ENCODE measurements at regions not wholly inside any gene's neighbourhood (a gene's known extent, or its start where the extent isn't known, plus 50 kb on each side); places are given as distances from the start of the nearest gene placed in this dataset.
"Not testable (repeated sequence)": the region's sequence is repeated elsewhere in the genome, so short reads cannot be mapped to it uniquely, and the experiment has no call there.

DNA sequence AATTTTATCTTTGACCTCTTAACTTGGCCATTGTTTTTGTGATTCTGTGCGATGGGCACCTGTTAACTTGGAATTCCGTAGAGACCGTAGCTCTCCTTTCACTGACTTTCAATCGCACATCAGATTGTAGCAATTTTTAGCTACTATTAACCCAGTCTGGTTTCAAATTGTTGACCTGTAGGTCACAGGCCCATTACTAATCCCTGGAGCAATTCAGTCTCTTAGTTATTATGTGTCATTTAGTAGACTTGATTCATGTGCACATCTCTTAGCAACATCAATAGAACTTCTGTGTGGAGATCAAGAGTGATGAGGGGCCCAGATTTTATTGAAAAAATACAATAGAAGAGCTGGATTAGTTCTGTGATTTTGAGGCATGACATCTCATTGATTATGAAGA lies 549.6 kb upstream of the SLC10A2 start:
- DNase-seq (ENCODE audit: extremely low spot score in 2 of 2), result no peak
- Histone ChIP-seq H3K27ac (no peak overlapping the region), H3K4me1 (no peaks in the 10 kb centered on the region), H3K36me3 (no peaks in the 10 kb centered on the region), H3K9me3 (no peaks in the 10 kb centered on the region), H3K27me3 (no peaks in the 10 kb centered on the region), H3K4me3 (no peak overlapping the region)
- TF ChIP-seq POLR2AphosphoS5 (IDR thresholded peaks at IDR 0.05; ENCODE audit: insufficient read depth in 1 of 2, low read depth in 1 of 2), result no peak
- no peak for TF ChIP-seq POLR2A (IDR thresholded peaks at IDR 0.05)
- no peak for TF ChIP-seq CTCF (IDR thresholded peaks at IDR 0.05)
- intact Hi-C loops (cut with DNase I), result no loop called here

GRCh38 chr13:103614761-103615160 lies 548.5 kb upstream of the SLC10A2 start:
- DNase-seq (ENCODE audit: extremely low spot score in 2 of 2), result no peak
- Histone ChIP-seq H3K9me3 (no peaks in the 10 kb centered on the region), H3K4me1 (no peaks in the 10 kb centered on the region), H3K27me3 (no peaks in the 10 kb centered on the region), H3K4me3 (no peak overlapping the region), H3K36me3 (no peaks in the 10 kb centered on the region), H3K27ac (no peak overlapping the region)
- TF ChIP-seq POLR2AphosphoS5 (IDR thresholded peaks at IDR 0.05; ENCODE audit: insufficient read depth in 1 of 2, low read depth in 1 of 2) (no peak), CTCF (IDR thresholded peaks at IDR 0.05) (no peak), POLR2A (IDR thresholded peaks at IDR 0.05) (no peak)
- intact Hi-C loops (cut with DNase I), result no loop called here

DNA sequence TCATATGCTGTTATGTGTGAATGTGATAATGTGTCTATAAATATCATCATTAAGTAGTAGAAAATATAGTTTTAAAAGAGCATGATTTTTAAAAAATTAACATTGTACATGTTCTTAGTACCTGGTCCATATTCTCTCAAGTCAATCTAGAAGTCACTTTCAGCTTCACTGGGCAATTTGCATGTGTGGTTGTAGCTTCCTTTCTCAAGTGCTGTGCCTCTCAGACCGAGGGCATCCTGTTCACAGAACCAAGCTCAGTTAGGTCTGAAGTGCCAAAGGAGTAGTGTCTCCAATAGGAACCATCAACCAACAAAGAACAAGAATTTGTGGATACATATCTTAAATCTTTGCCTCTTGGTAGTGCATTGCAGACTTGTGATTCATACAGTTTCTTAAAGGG lies 541.8 kb upstream of the SLC10A2 start:
- Histone ChIP-seq H3K27me3 (no peaks in the 10 kb centered on the region), H3K27ac (no peak overlapping the region), H3K4me3 (no peak overlapping the region), H3K36me3 (no peaks in the 10 kb centered on the region), H3K9me3 (no peaks in the 10 kb centered on the region), H3K4me1 (no peaks in the 10 kb centered on the region)
- no peak for DNase-seq (ENCODE audit: extremely low spot score in 2 of 2)
- intact Hi-C loops (cut with DNase I), result no loop called here
- TF ChIP-seq POLR2AphosphoS5 (IDR thresholded peaks at IDR 0.05; ENCODE audit: insufficient read depth in 1 of 2, low read depth in 1 of 2) (no peak), CTCF (IDR thresholded peaks at IDR 0.05) (no peak), POLR2A (IDR thresholded peaks at IDR 0.05) (no peak)

GRCh38 chr13:103605546-103606326 lies 539.5 kb upstream of the SLC10A2 start:
- TF ChIP-seq POLR2A (IDR thresholded peaks at IDR 0.05) (no peak), POLR2AphosphoS5 (IDR thresholded peaks at IDR 0.05; ENCODE audit: insufficient read depth in 1 of 2, low read depth in 1 of 2) (no peak), CTCF (IDR thresholded peaks at IDR 0.05) (no peak)
- no peaks in the 10 kb centered on the region for H3K27me3 ChIP-seq
- H3K36me3 ChIP-seq, result no peaks in the 10 kb centered on the region
- no peak overlapping the region for H3K27ac ChIP-seq
- intact Hi-C loops (cut with DNase I), result no loop called here
- no peak overlapping the region for H3K4me3 ChIP-seq
- no peak for DNase-seq (ENCODE audit: extremely low spot score in 2 of 2)
- H3K9me3 ChIP-seq, result no peaks in the 10 kb centered on the region
- no peaks in the 10 kb centered on the region for H3K4me1 ChIP-seq

- H3K9me3 ChIP-seq; intact Hi-C loops (cut with DNase I); H3K27me3 ChIP-seq; H3K27ac ChIP-seq; H3K4me3 ChIP-seq; H3K4me1 ChIP-seq; H3K36me3 ChIP-seq; DNase-seq (ENCODE audit: extremely low spot score in 2 of 2): not testable (repeated sequence)
Observed at GRCh38 chr13:103599870-103600269, 533.7 kb upstream of the SLC10A2 start.

All from vagina (tissue), 2 donors.